NOMO-1 (cell line): ENCODE measurements at regions not wholly inside any gene's neighbourhood (a gene's known extent, or its start where the extent isn't known, plus 50 kb on each side); places are given as distances from the start of the nearest gene placed in this dataset.

Experiments used
- DNase-seq, 2 experiments: peaks; one replicate each; lab custom pipeline; 2025; ENCODE audit not compliant: unreplicated experiment in 2 of 2; lab: John Stamatoyannopoulos, UW

GRCh38 chr5:175288048-175288621, 155.8 kb downstream of the DRD1 start:
- DNase-seq, result no peak

DNA sequence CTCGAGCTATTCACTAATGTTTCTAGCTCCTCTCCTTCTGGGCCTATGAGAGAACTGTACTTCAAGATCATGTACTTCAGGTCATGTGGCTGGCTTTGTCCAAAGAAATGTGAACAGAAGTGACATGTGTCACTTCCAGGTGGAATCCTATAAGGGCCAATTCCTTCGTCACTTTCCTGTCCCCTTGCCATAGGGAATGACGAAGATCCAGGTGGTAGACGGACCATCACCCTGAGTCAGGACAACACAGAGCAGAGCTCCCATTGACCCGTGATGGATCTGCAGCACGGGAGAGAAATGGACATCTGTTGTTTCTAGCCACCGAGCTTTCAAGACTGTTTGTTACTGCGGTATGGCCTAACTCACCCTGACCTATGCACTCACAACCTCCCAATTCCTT, 157.0 kb downstream of the DRD1 start:
- DNase-seq, result no peak

DNA sequence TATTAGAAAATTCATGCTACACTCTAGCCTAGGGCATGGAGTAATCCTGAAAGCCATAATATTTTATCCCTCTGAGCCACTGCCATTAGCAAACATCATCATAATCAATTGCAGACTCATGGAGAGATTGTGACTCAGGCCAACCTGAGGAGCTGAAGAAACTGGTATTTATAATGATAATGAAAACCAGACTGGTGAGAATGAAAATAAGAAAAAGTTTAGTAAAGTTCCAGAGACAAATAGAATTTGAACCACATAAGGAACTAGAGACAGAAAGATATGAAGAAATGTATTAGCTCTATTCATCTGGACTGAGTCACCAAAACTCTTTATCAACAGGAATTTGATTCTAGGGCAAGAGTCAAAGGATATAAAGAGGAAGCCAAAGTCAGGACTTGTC, 158.7 kb downstream of the DRD1 start:
- no peak for DNase-seq

DNA sequence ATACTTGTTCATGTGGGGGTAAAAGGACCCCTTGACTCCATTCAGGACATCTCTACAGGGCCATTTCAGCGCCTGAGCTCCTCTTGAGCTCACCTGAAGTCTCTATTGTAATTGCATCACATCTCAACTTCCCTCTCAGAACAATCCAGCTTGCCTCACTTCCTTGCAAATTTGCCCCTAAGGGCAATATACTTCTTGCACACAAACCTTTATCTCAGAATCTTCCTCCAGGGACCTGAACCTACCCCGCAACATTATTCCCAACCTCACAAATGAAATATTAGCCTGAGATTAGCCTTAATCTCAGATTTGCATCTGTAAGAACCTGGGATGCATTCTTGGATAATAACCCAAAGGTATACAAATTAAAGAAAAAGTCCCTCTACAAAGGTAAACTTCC, 159.2 kb downstream of the DRD1 start:
- DNase-seq, result no peak

GRCh38 chr5:175282611-175283225, 161.3 kb downstream of the DRD1 start:
- no peak for DNase-seq

- DNase-seq, result no peak
Observed at GRCh38 chr5:175281714-175282113, 162.3 kb downstream of the DRD1 start.

- no peak for DNase-seq
Observed at GRCh38 chr5:175281257-175281656, 162.7 kb downstream of the DRD1 start.

GRCh38 chr5:175279506-175279905, 164.5 kb downstream of the DRD1 start:
- DNase-seq, result no peak

DNA sequence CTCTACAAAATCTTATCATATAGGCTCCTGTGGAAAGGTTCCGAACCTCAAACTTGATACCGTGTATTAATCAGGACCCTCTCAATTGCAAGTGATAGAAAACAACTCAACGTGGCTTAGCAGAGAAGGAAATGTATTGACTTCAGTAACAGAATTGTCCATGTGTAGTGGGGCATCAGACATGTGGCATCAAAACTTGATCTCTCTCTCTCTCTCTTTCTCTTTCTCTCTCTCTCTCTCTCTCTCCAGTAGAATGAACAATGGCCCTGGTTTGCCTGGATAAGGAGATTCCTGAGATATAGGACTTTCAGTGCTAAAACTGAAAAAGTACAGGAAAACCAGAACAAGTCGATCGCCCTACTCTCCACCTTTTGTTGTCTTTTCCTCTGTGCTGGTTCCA, 168.2 kb downstream of the DRD1 start:
- DNase-seq, result no peak

DNA sequence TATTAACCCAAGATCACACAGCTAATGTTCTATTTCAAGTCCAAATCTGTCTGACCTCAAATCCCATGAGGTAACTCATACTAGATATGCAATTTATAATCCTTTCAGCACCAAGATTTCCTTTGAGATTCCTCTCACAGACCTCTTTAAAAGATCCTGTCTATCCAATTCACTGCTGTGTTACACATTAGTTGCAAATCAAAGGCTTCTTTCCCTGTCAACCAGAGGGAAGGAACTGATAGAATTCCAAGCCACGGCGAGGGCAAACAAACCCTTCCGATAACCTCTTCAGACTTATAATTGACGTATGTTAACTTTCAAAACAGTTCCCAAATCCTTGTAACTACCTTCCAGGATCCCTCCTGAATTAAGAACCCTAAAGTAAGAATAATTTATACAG, 168.9 kb downstream of the DRD1 start:
- DNase-seq, result no peak

DNA sequence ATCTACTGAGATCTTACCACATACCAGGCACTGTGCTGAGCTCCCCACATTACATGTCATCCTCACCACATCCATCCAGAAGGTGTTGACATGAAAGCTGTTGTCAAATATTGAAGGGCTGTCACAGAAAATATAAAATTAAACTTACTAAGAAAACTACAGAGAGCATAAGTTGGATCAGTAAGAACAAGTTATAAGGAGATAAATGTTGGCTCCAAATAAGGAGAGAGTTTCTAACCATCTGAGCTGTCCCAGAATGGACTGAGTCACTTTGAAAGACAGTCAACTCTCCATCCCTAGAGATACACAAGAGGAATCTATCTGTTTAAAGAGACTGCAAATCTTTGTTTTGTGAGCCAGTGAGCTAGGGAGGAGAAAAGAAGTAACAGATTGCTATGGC, 169.8 kb downstream of the DRD1 start:
- DNase-seq, result no peak

- no peak for DNase-seq
Observed at GRCh38 chr5:175264406-175264805, 179.6 kb downstream of the DRD1 start.

DNA sequence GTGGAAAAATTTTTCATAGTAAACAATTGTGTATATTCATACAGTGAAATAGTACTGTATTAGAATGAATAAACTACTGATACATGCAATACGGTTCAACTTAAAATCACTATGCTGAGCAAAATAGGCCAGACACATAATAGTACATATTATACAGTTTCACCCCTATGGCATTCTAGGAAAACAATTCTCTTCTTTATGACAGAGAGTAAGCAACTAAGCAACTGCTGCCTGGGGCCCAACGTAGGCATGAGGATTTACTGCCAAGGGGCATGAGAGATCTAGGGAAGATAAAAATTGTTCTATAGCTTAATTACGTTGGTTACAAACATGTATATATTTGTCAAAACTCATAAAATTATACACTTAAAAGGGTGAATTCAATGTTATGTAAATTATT, 180.2 kb downstream of the DRD1 start:
- no peak for DNase-seq

GRCh38 chr5:175261526-175261925, 182.5 kb downstream of the DRD1 start:
- DNase-seq, result no peak

DNA sequence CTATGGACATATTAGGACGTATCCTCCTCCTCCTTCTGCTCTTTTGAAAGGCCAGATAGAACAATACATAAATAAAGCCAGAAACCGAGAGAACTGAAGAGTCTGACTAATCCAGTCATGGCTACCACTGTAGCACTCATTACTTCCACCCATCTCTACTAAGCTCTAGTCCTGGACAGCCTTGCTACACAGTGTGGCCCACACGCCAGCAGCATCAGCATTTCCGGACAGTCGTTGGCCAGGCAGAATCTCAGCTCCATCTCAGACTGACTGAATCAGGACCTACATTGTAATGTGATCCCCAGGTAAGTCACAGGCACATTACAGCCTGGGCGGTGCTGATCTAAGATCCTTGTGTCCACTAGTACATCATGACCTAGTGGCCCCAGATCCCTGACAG, 182.9 kb downstream of the DRD1 start:
- DNase-seq, result no peak

- DNase-seq, result no peak
Observed at GRCh38 chr5:175257847-175258194, 186.2 kb downstream of the DRD1 start.

DNA sequence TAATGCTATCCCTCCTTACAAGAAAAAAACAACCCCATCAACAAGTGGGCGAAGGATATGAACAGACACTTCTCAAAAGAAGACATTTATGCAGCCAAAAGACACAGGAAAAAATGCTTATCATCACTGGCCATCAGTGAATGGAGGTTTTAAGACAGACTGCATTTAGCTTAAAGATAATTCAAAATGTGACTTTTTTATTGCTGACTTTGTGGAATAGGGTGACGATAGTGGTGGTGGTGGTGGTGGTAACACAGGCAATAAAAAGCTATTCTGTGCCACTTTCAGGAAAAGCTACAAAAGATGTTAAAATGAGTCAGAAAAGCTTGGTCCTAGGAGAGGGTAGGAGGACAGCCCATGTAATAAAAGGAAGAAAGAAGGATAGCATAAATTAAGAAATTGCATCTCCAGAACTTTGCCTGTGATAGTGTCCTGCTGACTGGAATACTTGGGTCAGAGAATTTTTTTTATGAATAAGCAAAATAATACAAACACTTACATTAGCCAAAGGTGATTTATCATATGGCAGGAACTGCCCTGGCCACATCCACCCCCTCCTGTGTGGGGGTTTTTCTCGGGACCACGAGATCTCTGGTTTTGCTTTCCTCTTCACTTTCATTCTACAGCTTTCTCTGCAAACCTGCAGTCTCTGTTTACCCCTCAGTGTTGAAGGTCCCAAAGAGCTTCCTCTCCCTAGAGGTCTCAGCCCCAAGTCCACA, 186.7 kb downstream of the DRD1 start:
- no peak for DNase-seq

GRCh38 chr5:175254155-175254554, 189.8 kb downstream of the DRD1 start:
- no peak for DNase-seq

- DNase-seq, result no peak
Observed at GRCh38 chr5:175253597-175253996, 190.4 kb downstream of the DRD1 start.

GRCh38 chr5:175252234-175252805, 191.7 kb downstream of the DRD1 start:
- no peak for DNase-seq

DNA sequence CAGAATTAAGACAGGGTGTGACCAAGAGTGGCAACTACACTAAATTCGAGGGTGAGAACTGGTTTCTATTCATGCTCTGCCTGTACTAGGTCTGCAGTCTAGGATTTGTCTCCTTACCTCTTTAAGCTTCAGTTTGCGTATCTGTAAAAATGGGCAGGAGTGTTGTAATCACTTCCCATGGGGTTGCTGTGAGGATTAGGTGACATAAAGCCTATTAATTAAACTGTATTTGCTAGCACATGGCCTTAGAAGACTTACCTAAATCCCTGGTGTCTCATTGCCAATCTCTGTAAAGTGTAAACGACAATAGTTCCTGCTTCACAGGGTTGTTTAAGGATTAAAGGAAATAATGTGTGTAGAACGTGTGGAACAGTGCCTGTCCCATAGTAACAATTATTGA, 193.6 kb downstream of the DRD1 start:
- DNase-seq, result no peak

GRCh38 chr5:175248416-175248905, 195.5 kb downstream of the DRD1 start:
- DNase-seq, result no peak
